Lung microvascular endothelial cell (primary cell): ENCODE measurements at regions not wholly inside any gene's neighbourhood (a gene's known extent, or its start where the extent isn't known, plus 50 kb on each side); places are given as distances from the start of the nearest gene placed in this dataset.
"Not testable (repeated sequence)": the region's sequence is repeated elsewhere in the genome, so short reads cannot be mapped to it uniquely, and the experiment has no call there.

Source experiments
- DNase-seq, 2 donors: peaks; one replicate each; pipeline versions ENCODE4 v3.0.0 to v3.0.0-alpha.2; 2010; ENCODE audit warnings: low read depth in 2 of 2

DNA sequence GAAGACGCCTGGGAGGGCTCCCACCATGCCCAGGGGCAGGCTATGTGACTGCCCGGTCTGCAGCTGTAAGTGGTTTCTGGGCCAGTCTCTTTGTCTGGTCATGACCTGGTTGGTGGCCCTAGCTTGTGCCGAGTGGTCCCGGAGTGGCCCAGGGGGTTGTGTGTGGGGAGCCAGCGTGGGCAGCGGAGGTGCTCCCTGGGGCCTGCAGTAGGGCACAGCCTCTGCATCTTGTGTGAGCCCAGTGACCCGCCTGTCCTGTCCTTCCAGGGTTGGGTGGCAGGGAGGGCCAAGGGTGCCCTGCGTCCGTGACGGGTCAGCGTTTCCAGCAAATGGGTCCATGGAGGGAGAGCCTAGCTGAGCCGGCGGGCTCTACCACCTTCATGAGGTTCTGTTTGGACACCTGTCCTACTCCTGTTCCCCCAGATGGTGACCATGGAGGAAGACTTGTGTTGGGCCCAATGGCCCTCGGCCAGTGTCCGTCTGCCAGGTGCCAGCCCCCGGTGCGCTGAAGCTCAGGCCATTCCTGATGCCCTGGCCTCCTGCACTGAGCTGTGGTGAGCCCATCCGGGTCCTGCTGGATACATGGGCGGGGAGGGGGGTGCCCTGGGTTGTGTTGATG, 215.4 kb downstream of the SNRPN start:
- no peak for DNase-seq

DNA sequence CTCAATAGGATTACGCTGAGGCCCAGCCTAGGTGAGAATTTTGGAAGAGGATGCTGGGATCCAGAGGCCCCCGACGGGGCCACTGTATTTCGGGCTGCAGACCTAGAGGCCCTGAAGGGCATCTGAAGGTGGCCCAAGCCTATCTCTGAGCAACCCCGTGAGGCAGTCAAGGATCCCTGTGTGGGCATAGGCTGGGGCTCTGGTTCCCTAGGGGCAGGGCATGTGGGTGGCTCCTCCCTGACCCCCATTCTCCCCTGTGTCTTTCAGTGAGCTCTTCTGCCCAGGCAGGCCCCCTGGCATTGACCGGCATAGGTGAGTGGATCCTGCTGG, 216.0 kb downstream of the SNRPN start:
- DNase-seq: no peak

DNA sequence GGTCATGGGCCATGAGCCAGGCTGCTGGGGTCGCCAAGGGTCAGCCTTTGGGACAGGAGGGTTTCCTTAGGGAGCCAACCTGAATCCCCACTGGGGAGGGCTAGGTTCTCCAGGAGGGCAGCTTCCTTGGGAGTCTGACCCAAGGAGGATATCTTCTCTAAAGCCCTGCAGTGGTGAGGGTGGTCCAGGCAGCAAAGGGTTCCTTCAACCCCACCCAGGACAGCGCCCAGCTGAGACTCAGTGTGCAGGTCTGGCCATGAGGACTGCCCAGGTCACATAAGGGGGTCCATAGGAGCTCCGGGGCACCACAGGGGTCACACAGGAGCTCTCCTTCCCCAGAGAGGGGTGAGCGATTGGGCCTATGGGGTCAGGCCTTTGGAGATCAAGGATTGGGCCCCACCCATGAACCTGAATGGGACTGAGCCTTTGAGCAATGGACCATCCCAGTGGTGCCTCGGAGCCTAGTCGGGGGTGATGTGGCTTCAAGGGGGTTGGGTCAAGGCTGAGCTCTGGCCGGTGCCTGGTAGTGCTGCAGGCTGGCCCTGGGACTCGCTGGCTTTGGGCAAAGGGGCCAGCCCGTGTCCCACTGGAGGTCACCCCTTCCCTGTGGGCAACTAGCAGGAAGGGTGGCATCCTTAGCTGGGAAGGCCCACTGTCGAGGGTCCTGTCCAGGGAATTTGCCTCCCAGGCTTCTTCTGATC, 216.5 kb downstream of the SNRPN start:
- DNase-seq: no peak

DNA sequence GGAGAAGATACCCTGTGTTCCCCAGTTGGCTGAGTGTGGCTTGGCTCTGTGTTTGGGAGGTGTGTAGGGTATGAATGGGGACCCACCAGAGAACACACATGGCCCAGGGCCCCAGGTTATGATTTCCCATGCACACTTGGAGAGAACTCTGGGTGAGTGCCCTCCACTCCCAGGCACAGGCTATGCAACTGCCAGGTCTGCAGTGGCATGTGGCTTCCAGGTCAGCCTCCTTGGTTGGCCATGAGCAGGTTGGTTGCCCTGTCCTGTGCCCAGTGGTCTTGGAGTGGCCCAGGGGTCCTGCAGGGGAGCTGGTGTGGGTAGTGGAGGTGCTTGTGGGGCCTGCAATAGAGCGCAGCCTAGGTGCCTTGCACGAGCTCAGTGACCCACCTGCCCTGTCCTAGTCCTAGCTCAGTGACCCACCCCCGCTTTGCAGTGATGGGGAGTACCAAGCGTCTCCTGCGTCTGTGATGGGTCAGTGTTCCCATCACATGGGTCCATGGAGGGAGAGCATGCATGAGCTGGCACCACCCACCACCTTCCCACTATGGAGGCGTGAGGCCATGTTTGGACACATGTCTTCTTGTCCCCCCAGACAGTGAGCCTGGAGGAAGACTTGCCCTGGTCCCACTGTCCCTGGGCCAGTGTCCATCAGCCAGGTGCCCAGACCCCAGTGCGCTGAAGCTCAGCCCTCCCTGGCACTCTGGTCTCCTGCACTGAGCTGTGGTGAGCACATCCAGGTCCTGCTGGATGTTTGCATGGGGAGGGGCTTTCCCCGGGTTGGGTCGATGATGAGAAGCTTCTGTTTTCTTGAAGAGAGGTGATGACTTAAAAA, 217.3 kb downstream of the SNRPN start:
- DNase-seq: no peak

DNA sequence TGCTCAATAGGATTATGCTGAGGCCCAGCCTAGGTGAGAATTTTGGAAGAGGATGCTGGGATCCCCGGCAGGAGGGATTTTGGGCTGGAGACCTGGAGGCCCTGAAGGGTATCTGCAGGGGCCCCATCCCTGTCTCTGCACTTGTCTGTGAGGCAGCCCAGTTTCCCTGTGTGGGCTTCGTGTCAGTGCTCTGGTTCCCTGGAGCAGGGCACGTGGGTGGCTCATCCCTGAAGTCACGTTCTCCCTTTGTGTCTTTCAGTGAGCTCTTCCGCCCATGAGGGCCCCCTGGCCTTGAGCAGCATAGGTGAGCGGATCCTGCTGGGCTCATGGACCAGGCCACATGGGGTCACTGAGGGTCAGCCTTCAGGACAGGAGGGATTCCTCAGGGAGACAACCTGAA, 217.9 kb downstream of the SNRPN start:
- DNase-seq: no peak

DNA sequence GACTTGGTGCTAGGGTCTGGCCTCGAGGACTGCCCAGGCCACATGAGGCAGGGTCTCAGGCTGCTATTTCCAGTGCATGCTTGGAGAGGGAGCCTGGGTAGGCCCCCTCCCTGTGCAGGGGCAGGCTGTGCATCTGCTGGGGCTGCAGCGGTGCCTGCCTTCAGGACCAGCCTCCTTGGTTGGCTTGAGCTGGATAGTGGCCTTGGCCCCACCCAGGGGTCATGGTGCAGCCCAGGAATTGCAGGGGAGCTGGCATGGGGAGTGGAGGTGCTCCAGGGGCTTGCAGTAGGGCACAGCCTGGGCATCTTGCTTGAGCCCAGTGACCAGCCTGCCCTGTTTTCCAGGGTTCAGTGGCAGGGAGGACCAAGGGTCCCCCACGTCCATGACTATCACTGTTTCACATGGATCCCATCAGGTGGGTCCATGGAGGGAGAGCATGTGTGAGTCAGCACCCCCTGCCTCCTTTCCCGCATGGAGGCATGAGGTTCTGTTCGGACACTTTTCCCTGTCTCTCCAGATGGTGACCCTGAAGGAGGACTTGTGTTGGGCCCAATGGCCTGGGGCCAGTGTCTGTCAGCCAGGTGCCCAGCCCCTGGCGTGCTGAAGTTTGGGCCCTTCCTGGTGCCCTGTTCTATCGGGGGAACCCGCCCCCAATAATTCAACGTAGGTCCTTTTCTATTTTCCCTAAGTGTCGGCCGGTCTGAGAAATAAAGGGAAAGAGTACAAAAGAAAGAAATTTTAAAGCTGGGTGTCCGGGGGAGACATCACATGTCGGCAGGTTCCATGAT, 218.6 kb downstream of the SNRPN start:
- DNase-seq: no peak

DNA sequence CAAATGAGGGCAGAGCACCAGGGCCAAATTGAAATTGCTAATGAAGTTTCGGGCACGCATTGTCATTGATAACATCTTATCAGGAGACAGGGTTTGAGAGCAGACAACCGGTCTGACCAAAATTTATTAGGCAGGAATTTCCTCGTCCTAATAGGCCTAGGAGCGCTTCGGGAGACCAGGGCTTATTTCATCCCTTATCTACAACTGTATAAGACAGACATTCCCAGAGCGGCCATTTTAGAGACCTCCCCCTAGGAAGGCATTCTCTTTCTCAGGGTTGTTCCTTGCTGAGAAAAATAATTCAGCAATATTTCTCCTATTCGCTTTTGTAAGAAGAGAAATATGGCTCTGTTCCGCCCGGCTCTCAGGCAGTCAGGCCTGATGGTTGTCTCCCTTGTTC, 219.4 kb downstream of the SNRPN start:
- not testable (repeated sequence) for DNase-seq

DNA sequence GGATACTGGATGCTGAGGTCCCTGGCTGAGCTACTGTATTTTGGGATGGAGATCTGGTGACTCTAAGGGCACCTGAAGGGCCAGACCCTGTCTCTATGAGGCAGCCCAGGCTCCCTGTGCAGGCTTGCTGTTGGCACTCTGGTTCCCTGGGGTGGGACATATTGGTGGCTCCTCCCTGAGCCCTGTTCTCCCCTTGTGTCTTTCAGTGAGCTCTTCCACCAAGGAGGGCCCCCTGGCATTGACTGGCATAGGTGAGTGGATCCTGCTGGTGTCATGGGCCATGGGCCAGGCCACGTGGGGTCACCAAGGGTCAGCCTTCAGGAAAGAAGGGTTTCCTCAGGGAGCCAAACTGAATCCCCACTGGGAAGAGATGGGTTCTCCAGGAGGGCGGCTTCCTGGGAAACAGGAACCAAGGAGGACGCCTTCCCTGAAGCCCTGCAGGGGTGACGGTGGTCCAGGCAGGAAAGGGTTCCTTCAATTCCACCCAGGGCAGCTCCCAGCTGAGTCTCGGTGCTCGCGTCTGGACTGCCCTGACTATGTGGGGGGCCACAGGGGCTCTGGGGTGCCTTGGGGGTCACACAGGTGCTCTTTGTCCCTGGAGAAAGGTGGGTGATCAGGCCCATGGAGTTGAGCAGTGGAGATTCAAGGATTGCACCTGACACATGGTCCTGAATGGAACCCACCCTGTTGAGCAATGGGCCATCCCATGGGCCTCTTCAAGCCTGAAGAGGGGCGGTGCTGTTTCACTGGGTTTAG, 220.4 kb downstream of the SNRPN start:
- DNase-seq: no peak

DNA sequence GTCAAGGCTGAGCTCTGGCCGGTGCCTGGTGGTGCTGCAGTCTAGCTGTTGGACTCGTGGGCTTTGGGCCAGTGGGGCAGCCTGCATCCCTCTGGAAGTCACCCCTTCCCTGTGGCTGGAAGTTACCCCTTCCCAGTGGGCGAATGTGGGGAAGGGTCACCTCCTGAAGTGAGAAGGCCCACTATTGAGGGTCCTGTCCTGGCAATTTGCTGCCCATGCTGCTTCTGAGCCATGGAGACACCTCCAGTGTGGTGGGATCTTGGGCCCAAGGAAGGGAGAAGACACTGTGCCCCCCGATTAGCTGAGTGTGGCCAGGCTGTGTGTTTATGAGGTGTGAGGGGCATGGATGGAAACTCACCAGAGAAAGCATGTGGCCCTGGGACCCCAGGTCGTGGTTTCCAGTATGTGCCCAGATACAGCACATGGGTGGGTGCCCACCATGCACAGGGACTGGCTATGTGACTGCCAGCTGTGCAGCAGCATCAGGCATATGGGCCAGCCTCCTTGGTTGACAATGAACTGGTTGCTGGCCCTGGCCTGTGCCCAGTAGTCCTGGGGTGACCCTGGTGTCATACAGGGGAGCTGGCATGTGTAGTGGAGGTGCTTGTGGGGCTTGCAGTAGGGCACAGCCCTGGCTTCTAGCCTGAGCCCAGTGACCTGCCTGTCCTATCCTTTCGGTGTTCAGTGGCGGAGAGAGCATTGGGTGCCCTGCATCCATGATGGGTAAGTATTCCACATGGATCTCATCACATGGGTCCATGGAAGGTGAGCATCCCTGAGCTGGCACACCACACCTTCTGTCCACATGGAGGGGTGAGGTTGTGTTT, 221.2 kb downstream of the SNRPN start:
- DNase-seq: no peak

DNA sequence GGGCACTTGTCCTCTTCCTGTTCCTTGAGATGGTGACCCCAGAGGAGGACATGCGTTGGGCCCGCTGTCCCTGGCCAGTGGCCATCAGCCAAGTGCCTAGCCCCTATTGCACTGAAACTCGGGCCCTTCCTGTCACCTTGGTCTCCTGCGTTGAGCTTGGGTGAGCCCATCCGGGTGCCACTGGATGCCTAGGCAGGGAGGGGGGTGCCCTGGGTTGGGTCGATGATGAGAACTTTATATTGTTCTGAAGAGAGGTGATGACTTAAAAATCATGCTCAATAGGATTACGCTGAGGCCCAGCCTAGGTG, 221.8 kb downstream of the SNRPN start:
- no peak for DNase-seq

DNA sequence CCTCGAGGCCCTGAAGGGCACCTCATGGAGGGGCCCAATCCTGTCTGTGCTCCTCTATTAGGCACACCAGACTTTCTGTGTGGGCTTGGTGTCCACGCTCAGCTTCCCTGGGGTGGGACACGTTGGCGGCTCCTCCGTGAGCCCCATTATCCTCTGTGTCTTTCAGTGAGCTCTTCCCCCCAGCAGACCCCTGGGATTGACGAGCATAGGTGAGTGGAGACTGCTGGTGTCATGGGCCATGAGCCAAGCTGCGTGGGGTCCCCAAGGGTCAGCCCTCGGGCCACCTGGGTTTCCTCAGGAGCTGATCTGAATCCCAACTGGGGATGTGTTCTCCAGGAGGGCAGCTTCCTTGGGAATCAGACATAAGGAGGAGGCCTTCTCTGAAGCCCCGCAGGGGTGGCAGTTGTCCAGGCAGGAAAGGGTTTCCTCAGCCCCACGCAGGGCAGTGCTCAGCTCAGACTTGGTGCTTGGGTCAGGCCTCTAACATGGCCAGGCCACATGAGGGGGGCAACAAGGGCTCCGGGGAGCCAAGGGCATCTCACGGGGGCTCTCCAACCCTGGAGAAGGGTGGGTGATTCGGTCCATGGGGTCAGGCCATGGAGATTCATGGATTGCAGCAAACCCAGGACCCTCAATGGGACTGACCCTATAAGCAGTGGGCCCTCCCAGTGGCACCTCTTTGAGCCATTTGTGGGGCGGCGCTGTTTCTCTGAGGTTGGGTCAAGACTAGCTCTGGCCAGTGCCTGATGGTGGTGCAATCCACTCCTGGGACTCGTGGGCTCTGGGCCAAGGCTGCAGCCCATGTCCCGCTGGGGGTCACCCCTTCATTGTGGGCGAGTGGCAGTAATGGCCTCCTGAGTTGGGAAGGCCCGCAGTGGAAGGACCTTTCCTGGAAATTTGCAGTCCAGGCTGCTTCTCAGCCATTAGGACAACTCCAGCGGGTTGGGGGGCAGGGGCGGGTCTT, 222.5 kb downstream of the SNRPN start:
- DNase-seq: no peak

DNA sequence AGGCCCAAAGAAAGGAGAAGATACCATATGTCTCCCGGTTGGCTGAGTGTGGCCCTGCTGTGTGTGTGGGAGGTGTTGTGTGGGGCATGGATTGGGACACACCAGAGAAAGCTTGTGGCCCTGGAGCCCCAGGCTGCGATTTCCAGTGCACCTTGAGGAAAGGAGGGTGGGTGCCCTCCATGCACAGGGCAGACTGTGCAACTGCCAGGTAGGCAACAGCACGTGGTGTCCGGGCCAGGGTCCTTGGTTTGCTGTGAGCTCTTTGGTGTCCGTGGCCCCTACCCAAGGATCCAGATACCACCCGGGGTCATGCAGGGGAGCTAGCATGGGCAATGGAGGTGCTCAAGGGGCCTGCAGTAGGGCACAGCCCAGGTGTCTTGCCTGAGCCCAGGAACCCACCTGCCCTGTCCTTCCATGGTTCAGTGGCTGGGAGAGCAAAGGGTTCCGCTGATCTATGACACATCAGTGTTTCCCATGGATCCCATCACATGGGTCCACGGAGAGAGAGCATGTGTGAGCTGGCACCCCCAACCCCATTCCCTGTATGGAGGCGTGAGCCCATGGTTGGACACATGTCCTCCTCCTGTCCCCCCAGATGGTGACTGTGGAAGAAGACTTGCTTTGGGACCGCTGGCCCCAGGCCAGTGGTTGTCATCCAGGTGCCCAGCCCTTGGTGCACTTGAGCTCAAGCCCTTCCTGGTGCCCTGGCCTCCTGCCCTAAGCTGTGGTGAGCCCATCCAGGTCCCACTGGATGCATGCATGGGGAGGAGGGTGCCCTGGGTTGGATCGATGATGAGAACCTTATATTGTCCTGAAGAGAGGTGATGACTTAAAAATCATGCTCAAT, 223.4 kb downstream of the SNRPN start:
- DNase-seq: no peak

DNA sequence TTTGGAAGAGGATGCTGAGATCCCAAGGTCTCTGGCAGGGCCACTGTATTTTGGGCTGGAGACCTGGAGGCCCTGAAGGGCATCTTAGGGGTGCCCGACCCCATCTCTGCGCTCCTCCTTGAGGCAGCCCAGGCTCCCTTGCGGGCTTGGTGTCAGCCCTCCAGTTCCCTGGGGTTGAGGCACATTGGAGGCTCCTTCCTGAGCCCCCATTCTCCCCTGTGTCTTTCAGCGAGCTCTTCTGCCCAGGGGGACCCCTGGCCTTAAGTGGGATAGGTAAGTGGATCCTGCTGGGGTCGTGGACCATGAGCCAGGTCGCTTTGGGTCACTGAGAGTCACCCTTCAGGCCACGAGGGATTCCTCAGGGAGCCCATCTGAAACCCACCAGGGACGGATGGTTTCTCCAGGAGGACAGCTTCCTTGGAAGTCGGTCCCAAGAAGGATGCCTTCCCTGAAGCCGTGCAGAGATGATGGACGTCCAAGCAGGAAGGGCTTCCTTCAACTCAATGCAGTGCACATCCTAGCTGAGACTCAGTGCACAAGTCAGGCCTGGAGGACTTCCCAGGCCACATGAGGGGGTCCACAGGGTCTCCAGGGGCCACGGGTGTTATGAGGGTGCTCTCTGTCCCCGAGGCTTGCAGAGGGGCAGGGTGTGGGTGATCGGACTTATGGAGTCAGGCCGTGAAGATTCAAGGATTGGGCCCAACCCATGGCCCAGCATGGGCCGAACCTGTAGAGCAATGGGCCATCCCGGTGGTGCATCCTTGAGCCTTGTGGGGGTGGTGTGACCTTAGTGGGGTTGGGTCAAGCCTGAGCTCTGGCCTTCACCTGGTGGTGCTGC, 224.3 kb downstream of the SNRPN start:
- DNase-seq: no peak

DNA sequence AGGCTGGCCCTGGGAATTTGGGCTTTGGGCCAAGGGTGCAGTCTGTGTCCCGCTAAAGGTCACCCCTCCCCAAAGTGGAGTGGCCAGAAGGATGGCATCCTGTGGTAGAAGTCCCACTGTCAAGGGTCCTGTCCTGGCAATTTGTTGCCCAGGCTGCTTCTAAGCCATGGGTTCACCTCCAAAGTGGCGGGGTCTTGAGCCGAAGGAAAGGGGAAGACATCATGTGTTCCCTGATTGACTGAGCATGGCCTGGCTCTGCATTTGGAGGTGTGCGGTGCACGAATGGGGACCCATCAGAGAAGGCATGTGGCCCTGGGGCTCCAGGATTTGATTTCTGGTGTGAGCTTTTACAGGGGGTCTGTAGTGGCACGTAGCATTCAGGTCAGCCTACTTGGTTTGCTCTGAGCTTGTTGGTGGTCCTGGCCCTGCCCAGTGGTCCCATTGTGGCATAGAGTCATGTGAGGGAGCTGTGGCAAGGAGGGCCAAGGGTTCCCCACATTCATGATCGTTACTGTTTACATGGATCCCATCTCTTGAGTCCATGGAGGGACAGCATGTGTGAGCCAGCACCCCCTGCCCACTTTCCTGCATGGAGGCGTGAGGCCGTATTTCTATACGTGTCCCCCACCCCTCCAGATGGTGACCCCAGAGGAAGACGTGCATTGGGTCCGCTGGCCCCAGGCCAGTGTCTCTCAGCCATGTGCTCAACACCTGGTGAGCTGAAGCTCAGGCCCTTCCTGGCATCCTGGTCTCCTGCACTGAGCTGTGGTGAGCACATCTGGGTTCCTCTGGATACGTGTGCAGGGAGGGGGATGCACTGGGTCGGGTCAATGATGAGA, 225.1 kb downstream of the SNRPN start:
- no peak for DNase-seq

DNA sequence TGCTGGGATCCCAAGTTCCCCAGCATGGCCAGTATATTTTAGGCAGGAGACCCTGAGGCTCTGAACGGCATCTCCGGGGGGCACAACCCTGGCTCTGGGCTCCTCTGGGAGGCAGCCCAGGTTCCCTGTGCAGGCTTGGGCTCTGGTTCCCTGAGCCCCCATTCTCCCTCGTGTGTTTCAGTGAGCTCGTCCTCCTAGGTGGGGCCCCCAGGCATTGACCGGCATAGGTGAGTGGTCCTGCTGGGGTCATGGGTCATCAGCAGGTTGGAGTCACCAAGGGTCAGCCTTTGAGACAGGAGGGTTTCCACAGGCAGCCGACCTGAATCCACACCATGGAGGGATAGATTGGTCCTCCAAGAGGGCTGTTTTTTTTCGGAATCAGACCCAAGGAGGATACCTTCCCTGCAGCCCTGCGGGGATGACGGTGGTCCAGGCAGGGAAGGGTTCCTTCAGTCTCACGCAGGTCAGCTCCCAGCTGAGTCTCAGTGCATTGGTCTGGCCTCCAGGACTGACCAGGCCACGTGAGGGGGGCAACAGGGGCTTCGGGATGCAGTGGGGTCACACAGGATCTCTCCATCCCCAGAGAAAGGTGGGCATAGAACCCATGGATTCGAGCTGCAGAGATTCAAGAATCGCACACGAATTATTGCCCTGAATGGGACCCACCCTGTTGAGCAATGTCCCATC, 226.0 kb downstream of the SNRPN start:
- no peak for DNase-seq
